Astrocyte (in vitro differentiated cells and primary cell): ENCODE measurements at regions not wholly inside any gene's neighbourhood (a gene's known extent, or its start where the extent isn't known, plus 50 kb on each side); places are given as distances from the start of the nearest gene placed in this dataset.
"Not testable (repeated sequence)": the region's sequence is repeated elsewhere in the genome, so short reads cannot be mapped to it uniquely, and the experiment has no call there.

Experiments
- CTCF ChIP-seq: IDR thresholded peaks from 2 replicates; pipeline ENCODE4 v1.5.1; 2011; ENCODE audit warnings: low read depth, mild to moderate bottlenecking, inconsistent platforms, low read length, moderate library complexity; ENCODE audit not compliant: insufficient read depth
- EZH2 ChIP-seq: IDR thresholded peaks from 2 replicates; pipeline ENCODE4 v1.6.1; 2012; ENCODE audit warnings: mild to moderate bottlenecking, low read length, inconsistent platforms; ENCODE audit not compliant: insufficient read depth

DNA sequence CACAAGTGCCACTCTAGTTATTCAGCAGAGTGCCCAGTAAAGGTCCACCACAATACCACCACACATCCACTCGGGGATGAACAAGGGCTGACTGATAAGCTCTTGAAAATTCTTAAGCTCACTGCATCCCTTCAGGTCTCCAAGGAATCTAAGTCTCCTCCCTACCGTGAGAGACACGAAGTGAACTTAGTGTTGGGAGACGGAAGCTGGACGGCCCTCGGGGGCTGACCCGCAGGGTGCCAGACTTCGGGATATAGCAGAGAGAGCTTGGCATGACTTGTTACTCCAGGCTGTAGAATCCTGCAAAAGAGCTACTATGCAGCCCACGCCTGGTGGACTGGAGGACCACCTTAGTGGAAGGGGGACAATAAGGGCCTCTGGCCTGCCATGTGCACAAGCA lies 75.1 kb downstream of the LYZL1 start:
- not testable (repeated sequence) for TF ChIP-seq CTCF, EZH2
